ENCODE measurements at regions not wholly inside any gene's neighbourhood (a gene's known extent, or its start where the extent isn't known, plus 50 kb on each side); places are given as distances from the start of the nearest gene placed in this dataset.

DNA sequence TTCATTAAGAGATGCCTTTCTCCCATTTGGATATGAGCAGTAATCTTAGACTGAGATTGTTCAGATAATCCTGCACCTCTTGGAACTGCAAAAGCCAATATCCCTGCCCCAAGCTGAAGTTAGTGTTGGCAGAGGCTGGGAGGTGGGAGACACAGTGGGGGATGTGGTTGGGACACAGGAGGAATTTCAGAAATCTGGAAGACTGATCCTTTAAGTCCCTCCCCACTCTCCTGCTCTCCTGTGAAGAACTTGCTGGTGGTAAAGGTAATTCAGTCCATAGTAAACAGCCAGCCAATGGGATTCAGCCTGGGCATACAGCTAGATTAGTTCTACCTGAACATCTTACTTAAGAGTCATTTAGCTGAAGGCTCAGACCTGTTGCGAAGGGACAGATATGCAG lies 50.0 kb upstream of the TMEM178A start:
- TF ChIP-seq, protein P1, sequence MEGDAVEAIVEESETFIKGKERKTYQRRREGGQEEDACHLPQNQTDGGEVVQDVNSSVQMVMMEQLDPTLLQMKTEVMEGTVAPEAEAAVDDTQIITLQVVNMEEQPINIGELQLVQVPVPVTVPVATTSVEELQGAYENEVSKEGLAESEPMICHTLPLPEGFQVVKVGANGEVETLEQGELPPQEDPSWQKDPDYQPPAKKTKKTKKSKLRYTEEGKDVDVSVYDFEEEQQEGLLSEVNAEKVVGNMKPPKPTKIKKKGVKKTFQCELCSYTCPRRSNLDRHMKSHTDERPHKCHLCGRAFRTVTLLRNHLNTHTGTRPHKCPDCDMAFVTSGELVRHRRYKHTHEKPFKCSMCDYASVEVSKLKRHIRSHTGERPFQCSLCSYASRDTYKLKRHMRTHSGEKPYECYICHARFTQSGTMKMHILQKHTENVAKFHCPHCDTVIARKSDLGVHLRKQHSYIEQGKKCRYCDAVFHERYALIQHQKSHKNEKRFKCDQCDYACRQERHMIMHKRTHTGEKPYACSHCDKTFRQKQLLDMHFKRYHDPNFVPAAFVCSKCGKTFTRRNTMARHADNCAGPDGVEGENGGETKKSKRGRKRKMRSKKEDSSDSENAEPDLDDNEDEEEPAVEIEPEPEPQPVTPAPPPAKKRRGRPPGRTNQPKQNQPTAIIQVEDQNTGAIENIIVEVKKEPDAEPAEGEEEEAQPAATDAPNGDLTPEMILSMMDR (IDR thresholded peaks at IDR 0.05; ENCODE audit: insufficient read depth, low read length), result no peak
- no peak for DNase-seq (ENCODE audit: low read depth)
- no peak overlapping the region for H3K4me3 ChIP-seq (ENCODE audit: low read depth, low read length)

Measured in fibroblast of the aortic adventitia (primary cell).